ENCODE measurements at regions not wholly inside any gene's neighbourhood (a gene's known extent, or its start where the extent isn't known, plus 50 kb on each side); places are given as distances from the start of the nearest gene placed in this dataset.

- DNase-seq (ENCODE audit: low read depth, low spot score) = no peak
- H3K4me2 ChIP-seq (ENCODE audit: control insufficient read depth, extremely low read depth, insufficient read depth, low read depth, low read length) = no peak overlapping the region
- H3K36me3 ChIP-seq (ENCODE audit: control insufficient read depth in 2 of 2, extremely low read depth in 1 of 2, insufficient read depth in 2 of 2, low read length in 2 of 2) = no peaks in the 10 kb centered on the region
- no peaks in the 10 kb centered on the region for H3K79me2 ChIP-seq (ENCODE audit: control insufficient read depth, insufficient read depth, low read length)
- no peak for FAIRE-seq
- no peak overlapping the region for H3K27ac ChIP-seq (ENCODE audit: control insufficient read depth, insufficient read depth, low read length)
- peaks cover 3% of the 10 kb centered on the region for H3K27me3 ChIP-seq (ENCODE audit: control insufficient read depth, extremely low read depth, insufficient read depth, low read length)
- dilution Hi-C loops (cut with MboI; ENCODE audit: extremely low pct_ligation_motif_present, low sequenced_read_pairs) = no loop called here
- no peaks in the 10 kb centered on the region for H4K20me1 ChIP-seq (ENCODE audit: control insufficient read depth, extremely low read depth, insufficient read depth, low read length)
- TF ChIP-seq EZH2 (IDR thresholded peaks at IDR 0.05; ENCODE audit: low read length) = no peak
- no peak for TF ChIP-seq CTCF (optimal IDR thresholded peaks at IDR 0.05 in 1 of 3, IDR thresholded peaks at IDR 0.05 in 1 of 3, conservative IDR thresholded peaks at IDR 0.05 in 1 of 3; ENCODE audit: extremely low read depth in 1 of 3, insufficient read depth in 2 of 3, low read length in 3 of 3)
- H3K9me1 ChIP-seq (ENCODE audit: control insufficient read depth, extremely low read depth, insufficient read depth, low read length) = no peaks in the 10 kb centered on the region
- H3K9me3 ChIP-seq (ENCODE audit: control insufficient read depth, low read depth, low read length) = no peaks in the 10 kb centered on the region
- H3K9ac ChIP-seq (ENCODE audit: control insufficient read depth, extremely low read depth, insufficient read depth, low read length) = no peak overlapping the region
- H2AFZ ChIP-seq (ENCODE audit: control insufficient read depth, low read length) = no peak overlapping the region
- no peaks in the 10 kb centered on the region for H3K4me1 ChIP-seq (ENCODE audit: control insufficient read depth, extremely low read depth, insufficient read depth, low read length)
- H3K4me3 ChIP-seq (ENCODE audit: control insufficient read depth in 2 of 3, extremely low read depth in 1 of 3, insufficient read depth in 2 of 3, low read depth in 1 of 3, low read length in 3 of 3) = no peak overlapping the region
Measured at GRCh38 chr2:128786741-128787478, 468.2 kb upstream of the HS6ST1 start.

- H3K4me2 ChIP-seq (ENCODE audit: control insufficient read depth, extremely low read depth, insufficient read depth, low read depth, low read length) = no peak overlapping the region
- H2AFZ ChIP-seq (ENCODE audit: control insufficient read depth, low read length) = no peak overlapping the region
- H3K9me1 ChIP-seq (ENCODE audit: control insufficient read depth, extremely low read depth, insufficient read depth, low read length) = no peaks in the 10 kb centered on the region
- H3K27me3 ChIP-seq (ENCODE audit: control insufficient read depth, extremely low read depth, insufficient read depth, low read length) = peaks cover 3% of the 10 kb centered on the region
- TF ChIP-seq EZH2 (IDR thresholded peaks at IDR 0.05; ENCODE audit: low read length) = no peak
- TF ChIP-seq CTCF (optimal IDR thresholded peaks at IDR 0.05 in 1 of 3, IDR thresholded peaks at IDR 0.05 in 1 of 3, conservative IDR thresholded peaks at IDR 0.05 in 1 of 3; ENCODE audit: extremely low read depth in 1 of 3, insufficient read depth in 2 of 3, low read length in 3 of 3) = no peak
- H3K4me1 ChIP-seq (ENCODE audit: control insufficient read depth, extremely low read depth, insufficient read depth, low read length) = no peaks in the 10 kb centered on the region
- H3K9me3 ChIP-seq (ENCODE audit: control insufficient read depth, low read depth, low read length) = no peaks in the 10 kb centered on the region
- H3K79me2 ChIP-seq (ENCODE audit: control insufficient read depth, insufficient read depth, low read length) = no peaks in the 10 kb centered on the region
- FAIRE-seq (no peak), DNase-seq (ENCODE audit: low read depth, low spot score) (no peak)
- no peak overlapping the region for H3K27ac ChIP-seq (ENCODE audit: control insufficient read depth, insufficient read depth, low read length)
- no peaks in the 10 kb centered on the region for H4K20me1 ChIP-seq (ENCODE audit: control insufficient read depth, extremely low read depth, insufficient read depth, low read length)
- dilution Hi-C loops (cut with MboI; ENCODE audit: extremely low pct_ligation_motif_present, low sequenced_read_pairs) = no loop called here
- no peak overlapping the region for H3K9ac ChIP-seq (ENCODE audit: control insufficient read depth, extremely low read depth, insufficient read depth, low read length)
- H3K4me3 ChIP-seq (ENCODE audit: control insufficient read depth in 2 of 3, extremely low read depth in 1 of 3, insufficient read depth in 2 of 3, low read depth in 1 of 3, low read length in 3 of 3) = no peak overlapping the region
- H3K36me3 ChIP-seq (ENCODE audit: control insufficient read depth in 2 of 2, extremely low read depth in 1 of 2, insufficient read depth in 2 of 2, low read length in 2 of 2) = no peaks in the 10 kb centered on the region
Measured at GRCh38 chr2:128787616-128788015, 468.9 kb upstream of the HS6ST1 start.
